ENCODE measurements at regions not wholly inside any gene's neighbourhood (a gene's known extent, or its start where the extent isn't known, plus 50 kb on each side); places are given as distances from the start of the nearest gene placed in this dataset.

GRCh38 chr13:59274958-59275727, 888.6 kb downstream of the DIAPH3 start:
- POLR2A ChIA-PET = no interaction called here
- CTCF ChIA-PET = interaction anchor here (0.7 kb wide), 2 partner anchors 173 to 1655 kb away, joined by 3 read pairs; no protein-coding TSS in a partner anchor
- Histone ChIP-seq H3K36me3 (ENCODE audit: control insufficient read depth in 2 of 2, insufficient read depth in 1 of 2, low read length in 2 of 2) (no peaks in the 10 kb centered on the region), H3K4me3 (ENCODE audit: low read depth, low read length) (no peak overlapping the region), H3K9me3 (ENCODE audit: control insufficient read depth, insufficient read depth, low read depth, low read length) (no peaks in the 10 kb centered on the region), H3K27ac (ENCODE audit: extremely low read depth, low read depth, low read length) (no peak overlapping the region), H3K4me1 (ENCODE audit: control insufficient read depth, insufficient read depth, low read length) (no peaks in the 10 kb centered on the region)
- TF ChIP-seq ZBTB10 (tag by site-specific recombination; IDR thresholded peaks at IDR 0.05) (no peak), ZNF148 (tag by site-specific recombination; IDR thresholded peaks at IDR 0.05; ENCODE audit: borderline replicate concordance) (no peak)

- Histone ChIP-seq H3K36me3 (ENCODE audit: control insufficient read depth in 2 of 2, insufficient read depth in 1 of 2, low read length in 2 of 2) (no peaks in the 10 kb centered on the region), H3K27ac (ENCODE audit: extremely low read depth, low read depth, low read length) (no peak overlapping the region), H3K4me3 (ENCODE audit: low read depth, low read length) (no peak overlapping the region), H3K4me1 (ENCODE audit: control insufficient read depth, insufficient read depth, low read length) (no peaks in the 10 kb centered on the region), H3K9me3 (ENCODE audit: control insufficient read depth, insufficient read depth, low read depth, low read length) (no peaks in the 10 kb centered on the region)
- TF ChIP-seq ZNF37A (tag by site-specific recombination; IDR thresholded peaks at IDR 0.05) (no peak), ZNF785 (tag by site-specific recombination; IDR thresholded peaks at IDR 0.05) (no peak), ZNF610 (tag by site-specific recombination; IDR thresholded peaks at IDR 0.05; ENCODE audit: borderline replicate concordance) (no peak), ZNF48 (tag by site-specific recombination; IDR thresholded peaks at IDR 0.05) (no peak), ZNF585B (tag by site-specific recombination; IDR thresholded peaks at IDR 0.05) (no peak), ZNF549 (tag by site-specific recombination; IDR thresholded peaks at IDR 0.05) (no peak), ZBTB21 (tag by site-specific recombination; IDR thresholded peaks at IDR 0.05) (no peak), INSM2 (tag by site-specific recombination; IDR thresholded peaks at IDR 0.05) (no peak), ZFP3 (tag by site-specific recombination; IDR thresholded peaks at IDR 0.05; ENCODE audit: low read depth) (no peak), SALL2 (tag by site-specific recombination; IDR thresholded peaks at IDR 0.05; ENCODE audit: borderline replicate concordance) (no peak), ZNF266 (tag by site-specific recombination; IDR thresholded peaks at IDR 0.05; ENCODE audit: low read depth) (no peak), ZNF155 (tag by site-specific recombination; IDR thresholded peaks at IDR 0.05) (no peak), ZNF777 (tag by site-specific recombination; IDR thresholded peaks at IDR 0.05; ENCODE audit: borderline replicate concordance) (no peak), ZNF121 (tag by site-specific recombination; IDR thresholded peaks at IDR 0.05) (no peak), MZF1 (tag by site-specific recombination; IDR thresholded peaks at IDR 0.05; ENCODE audit: borderline replicate concordance) (no peak)
- ChIA-PET POLR2A (no interaction called here), CTCF (no interaction called here)
Observed at GRCh38 chr13:59276436-59276835, 887.3 kb downstream of the DIAPH3 start.

All from HEK293 (cell line).